Myocyte (in vitro differentiated cells): ENCODE measurements at regions not wholly inside any gene's neighbourhood (a gene's known extent, or its start where the extent isn't known, plus 50 kb on each side); places are given as distances from the start of the nearest gene placed in this dataset.

ENCODE experiments used
- DNase-seq: peaks from one replicate; pipeline ENCODE4 v3.0.0-alpha.2; 2012; ENCODE audit warnings: low read depth

- DNase-seq = no peak
These were observed 340.8 kb downstream of the BCAT1 start for GRCh38 chr12:24608108-24608507.

GRCh38 chr12:24605916-24606315 lies 343.0 kb downstream of the BCAT1 start:
- peak; percentile 55 for DNase-seq

GRCh38 chr12:24605466-24605865 lies 343.4 kb downstream of the BCAT1 start:
- DNase-seq = no peak

- no peak for DNase-seq
These were observed 345.5 kb downstream of the BCAT1 start for GRCh38 chr12:24603371-24603770.

GRCh38 chr12:24600996-24601395 lies 347.9 kb downstream of the BCAT1 start:
- DNase-seq = peak; percentile 24

GRCh38 chr12:24600551-24600950 lies 348.4 kb downstream of the BCAT1 start:
- no peak for DNase-seq

GRCh38 chr12:24599736-24600135 lies 349.2 kb downstream of the BCAT1 start:
- DNase-seq = no peak

- no peak for DNase-seq
These were observed 351.3 kb downstream of the BCAT1 start for GRCh38 chr12:24597580-24597979.

GRCh38 chr12:24596768-24597388 lies 352.0 kb downstream of the BCAT1 start:
- peak; percentile 53 for DNase-seq

GRCh38 chr12:24595652-24596235 lies 353.2 kb downstream of the BCAT1 start:
- DNase-seq = no peak

- no peak for DNase-seq
These were observed 357.0 kb downstream of the BCAT1 start for GRCh38 chr12:24591715-24592440.

- no peak for DNase-seq
These were observed 357.7 kb downstream of the BCAT1 start for GRCh38 chr12:24591079-24591626.

GRCh38 chr12:24586293-24586692 lies 362.6 kb downstream of the BCAT1 start:
- DNase-seq = no peak

- DNase-seq = no peak
These were observed 364.7 kb downstream of the BCAT1 start for GRCh38 chr12:24584032-24584675.

- DNase-seq = no peak
These were observed 365.8 kb downstream of the BCAT1 start for GRCh38 chr12:24582954-24583601.

- DNase-seq = no peak
These were observed 374.4 kb downstream of the BCAT1 start for GRCh38 chr12:24574538-24574937.

- no peak for DNase-seq
These were observed 375.3 kb downstream of the BCAT1 start for GRCh38 chr12:24573621-24574020.

GRCh38 chr12:24565300-24565699 lies 383.6 kb downstream of the BCAT1 start:
- DNase-seq = no peak

- peak; percentile 45 for DNase-seq
These were observed 386.0 kb downstream of the BCAT1 start for GRCh38 chr12:24562771-24563431.

GRCh38 chr12:24561882-24562770 lies 386.8 kb downstream of the BCAT1 start:
- DNase-seq = peak; percentile 48
